CD4-positive, alpha-beta T cell treated with Interleukin-4 for 1 hour (primary cell): ENCODE measurements at regions not wholly inside any gene's neighbourhood (a gene's known extent, or its start where the extent isn't known, plus 50 kb on each side); places are given as distances from the start of the nearest gene placed in this dataset.

Experiments used
- DNase-seq, 2 donors: peaks; one replicate each; pipeline ENCODE4 v3.0.0-alpha.2; 2020 to 2022

DNA sequence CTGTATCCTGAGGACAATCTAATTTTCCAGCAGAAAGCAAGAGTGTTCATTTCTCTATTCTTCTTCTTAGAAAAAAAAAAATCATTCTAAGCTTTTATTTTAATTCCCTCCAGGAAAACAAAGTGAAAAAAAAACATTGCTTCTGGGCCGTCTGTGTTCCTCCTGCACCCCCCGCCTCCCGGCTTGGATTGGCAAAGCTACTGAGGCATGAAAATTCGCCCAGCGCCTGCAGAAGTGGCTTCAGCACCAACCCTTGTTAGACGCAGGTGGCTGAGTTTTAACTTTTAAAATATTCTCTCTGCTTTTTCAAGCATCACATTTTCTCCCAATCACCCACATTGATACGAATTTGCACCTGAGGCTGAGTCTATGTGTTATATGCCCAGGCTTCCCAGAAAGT lies 401.6 kb downstream of the BRD1 start:
- no peak for DNase-seq

DNA sequence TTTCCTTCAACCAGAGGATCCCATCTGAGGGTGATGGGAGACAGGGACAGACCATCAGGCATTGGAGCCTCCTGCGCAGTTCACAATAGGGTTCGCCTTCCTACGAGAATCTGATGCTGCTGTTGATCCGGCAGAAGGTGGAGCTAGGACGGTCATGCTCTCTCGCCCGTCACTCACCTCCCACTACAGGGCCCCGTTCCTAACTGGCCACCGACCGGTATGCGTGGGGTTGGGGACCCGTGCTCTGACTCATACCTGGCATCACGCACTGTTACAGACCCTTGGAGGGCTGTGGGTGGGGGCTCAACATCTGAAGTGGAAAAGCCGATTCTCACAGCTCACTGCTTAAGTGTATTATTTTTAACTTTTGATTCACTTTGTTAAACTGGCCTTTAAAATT lies 402.3 kb downstream of the BRD1 start:
- DNase-seq, result no peak

- no peak for DNase-seq
Measured at GRCh38 chr22:49424893-49425270, 402.8 kb downstream of the BRD1 start.

DNA sequence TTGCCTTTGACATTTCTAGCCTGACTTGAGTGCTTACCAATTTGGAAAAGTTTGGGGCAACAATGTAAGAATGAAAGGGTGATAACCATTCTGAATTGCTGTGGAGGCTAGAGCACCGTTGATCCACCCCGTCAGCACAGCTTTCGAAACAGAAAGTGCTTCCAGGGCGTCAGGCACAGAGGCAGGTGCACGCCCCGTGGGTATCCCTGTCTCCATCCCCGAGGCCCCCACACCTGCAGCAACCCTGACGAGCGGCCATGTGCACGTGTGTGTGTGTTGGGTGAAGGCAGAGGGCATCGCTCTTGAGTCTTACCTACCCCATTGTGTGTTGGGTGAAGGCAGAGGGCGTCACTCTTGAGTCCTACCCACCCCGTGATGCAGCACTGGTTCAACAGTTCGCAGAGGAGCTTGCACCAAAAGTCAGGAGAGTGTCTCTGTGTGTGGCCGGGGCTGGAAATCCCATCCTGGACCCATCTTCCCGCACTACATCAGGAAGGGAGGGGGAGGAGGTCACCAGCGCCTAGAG lies 404.5 kb downstream of the BRD1 start:
- DNase-seq, result no peak

- no peak for DNase-seq
Measured at GRCh38 chr22:49422701-49423100, 405.0 kb downstream of the BRD1 start.

- DNase-seq, result no peak
Measured at GRCh38 chr22:49420651-49421050, 407.0 kb downstream of the BRD1 start.

DNA sequence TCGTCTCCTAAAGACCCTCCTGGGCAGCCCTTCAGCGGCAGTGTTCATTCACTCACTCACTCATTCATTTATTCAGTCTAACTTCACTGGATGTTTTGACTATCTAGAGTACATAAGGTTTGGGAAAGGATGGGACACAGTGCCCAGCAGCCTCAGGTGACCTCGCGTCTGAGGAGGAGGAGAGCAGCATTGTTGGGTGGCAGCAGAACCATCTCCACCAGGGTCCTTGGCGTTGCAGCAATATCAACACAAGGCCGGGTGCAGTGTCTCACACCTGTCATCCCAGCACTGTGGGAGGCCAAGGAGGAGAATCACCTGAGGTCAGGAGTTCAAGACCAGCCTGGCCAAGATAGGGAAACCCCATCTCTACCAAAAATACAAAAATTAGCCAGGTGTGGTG lies 408.0 kb downstream of the BRD1 start:
- DNase-seq, result no peak

GRCh38 chr22:49418943-49419342 lies 408.7 kb downstream of the BRD1 start:
- DNase-seq, result no peak

DNA sequence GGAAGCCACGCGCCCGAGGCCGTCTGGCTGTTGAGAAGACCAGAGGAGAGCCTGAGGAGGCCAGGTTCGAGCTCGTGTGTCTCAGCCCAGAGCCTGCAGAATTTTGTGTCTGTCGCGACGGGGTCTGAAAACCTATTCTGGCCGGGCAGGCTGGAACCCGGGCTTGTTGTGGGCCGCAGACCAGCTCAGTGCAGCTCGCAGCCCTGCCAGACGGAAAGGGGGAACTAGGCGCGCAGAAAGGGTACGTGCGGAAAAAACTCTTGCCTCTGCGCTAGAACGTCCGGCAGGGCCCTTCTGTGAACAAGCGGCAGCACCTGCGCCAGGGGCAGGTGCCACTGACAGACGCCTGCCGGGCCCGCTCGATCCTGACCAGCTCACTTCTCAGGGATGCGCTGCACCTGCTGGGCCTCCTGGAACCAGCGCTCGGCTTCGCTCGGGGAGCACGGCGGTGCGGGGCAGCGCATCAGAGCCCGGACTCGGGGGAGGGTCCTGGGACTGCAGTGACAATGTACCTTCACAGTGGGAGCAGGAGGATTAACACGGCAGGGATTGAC lies 409.3 kb downstream of the BRD1 start:
- no peak for DNase-seq

DNA sequence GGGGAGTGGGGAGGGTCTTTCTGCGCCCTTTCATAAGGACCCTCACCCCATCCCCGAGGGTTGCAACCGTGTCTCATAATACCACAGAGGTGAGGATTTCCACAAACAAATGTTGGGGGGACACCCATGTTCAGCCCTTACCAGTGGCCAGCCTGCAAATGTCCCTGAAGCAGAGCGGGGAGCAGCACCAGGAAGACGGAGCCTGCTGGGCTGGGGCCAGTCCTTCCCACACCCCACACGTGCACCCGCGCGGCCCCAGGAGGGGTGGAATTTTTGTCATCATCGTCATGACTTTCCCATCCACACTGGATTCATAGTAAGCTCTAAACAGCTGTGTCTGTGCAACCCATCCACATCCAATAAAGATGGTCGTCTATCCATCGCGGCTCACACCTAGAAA lies 409.8 kb downstream of the BRD1 start:
- no peak for DNase-seq

DNA sequence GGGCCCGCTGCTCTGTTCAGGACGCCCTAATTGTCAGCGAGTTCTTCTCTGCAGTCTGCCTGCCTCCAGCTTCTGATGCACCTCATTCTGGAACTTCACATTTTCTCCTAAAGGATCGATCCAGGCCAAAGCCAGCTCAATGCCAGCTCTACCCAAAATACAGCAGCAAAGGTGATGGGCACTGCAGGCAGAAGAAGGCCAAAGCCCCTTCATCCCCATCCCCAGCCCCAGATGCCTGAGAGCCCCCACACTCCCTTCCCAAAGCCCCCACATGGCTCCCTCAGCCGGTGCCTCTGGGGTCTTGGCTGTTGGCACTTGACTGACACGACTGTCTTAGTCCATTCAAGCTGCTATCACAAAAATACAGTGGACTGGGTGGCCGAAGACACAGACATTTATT lies 410.3 kb downstream of the BRD1 start:
- no peak for DNase-seq

DNA sequence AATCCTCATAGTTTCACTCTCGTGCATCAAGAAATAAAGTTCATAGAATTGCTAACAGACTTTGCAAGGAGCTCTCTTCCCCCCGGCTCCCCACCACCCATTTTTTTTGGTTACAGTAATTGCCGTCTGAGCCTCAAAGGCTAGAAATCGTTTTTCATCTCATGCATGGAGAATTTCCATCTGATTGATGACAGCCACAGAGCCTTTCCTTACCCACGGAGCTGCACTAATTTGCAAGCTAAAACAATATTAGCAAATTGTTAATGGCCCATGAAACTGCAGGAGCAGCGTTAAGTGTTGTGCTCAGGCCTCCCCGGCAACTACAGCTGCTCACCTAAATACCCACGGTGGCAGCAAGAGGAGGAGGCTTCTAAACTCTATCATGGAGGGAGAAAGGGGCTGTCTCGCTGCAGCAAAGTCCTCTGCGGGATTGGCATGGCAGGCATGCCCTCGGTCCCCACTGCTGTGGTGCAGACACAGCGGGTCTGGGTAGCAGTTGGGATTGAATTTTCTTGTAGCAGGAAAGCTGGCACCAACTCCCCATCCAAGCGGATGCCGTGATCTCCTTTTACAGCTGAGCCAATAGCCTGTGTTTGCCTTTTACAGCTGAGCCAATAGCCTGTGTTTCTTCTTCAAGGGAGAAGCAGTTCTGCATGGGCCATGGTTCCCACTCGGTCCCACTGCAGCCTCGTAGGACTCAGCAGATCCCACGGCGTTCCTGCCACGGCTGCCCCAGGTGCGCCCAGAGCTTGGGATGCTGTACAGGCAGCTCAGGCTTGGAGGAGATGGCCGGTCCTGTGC lies 412.3 kb downstream of the BRD1 start:
- DNase-seq, result no peak

DNA sequence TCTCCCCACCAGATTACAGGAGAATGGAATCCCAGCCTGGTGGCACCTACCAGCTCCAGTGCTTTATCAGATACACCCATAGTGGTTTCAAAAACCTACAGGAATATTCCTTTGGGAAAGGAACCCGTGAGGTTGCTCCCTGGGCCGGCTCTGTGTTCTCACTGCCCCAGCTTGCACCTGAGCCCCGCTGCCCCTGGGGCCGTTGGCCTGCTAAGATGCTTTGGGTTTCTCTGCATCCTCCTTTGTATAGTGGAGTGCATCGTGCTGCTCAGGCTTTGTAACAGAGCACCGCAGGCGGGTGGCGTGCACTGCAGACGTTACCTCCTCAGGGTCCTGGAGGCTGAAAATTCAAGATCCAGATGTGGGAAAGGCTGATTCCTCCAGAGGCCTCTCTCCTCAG lies 414.1 kb downstream of the BRD1 start:
- DNase-seq, result no peak

DNA sequence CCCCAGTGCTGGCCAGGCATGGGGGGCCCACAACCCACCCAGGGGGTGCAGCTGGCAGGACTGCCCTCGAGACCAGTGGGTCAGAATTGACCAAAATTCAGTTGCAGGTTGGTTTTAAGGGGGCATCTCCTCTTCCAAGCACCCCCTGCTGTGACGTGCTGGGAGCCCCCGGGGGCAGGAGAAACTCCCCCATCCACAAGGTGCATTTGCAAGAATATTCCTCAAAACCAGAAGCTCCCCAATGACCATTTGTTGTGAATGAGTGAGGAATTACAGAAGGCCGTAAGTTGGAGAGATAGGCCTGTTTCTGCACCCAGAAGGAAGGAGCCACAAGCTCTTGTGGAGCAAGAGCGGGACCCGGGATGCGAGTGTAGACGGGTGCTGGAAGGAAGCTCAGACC lies 414.5 kb downstream of the BRD1 start:
- no peak for DNase-seq

DNA sequence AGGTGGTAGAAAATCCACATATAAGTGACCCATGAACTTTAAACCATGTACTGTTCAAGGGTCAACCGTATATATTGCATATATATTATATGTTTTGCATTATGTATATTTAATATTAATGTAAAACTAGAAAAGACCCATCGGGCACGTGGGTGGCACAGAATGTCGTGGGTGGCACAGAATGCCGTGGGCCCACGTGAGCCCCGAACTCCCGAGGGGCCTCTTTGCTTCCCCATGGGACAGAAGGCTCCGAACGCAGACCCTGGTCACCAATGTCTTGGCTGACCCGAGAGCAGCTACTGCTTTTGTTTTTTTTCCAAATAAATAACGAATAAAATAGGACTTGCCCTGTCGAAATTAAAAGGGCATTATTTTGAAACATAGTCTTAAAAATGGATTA lies 415.4 kb downstream of the BRD1 start:
- no peak for DNase-seq

DNA sequence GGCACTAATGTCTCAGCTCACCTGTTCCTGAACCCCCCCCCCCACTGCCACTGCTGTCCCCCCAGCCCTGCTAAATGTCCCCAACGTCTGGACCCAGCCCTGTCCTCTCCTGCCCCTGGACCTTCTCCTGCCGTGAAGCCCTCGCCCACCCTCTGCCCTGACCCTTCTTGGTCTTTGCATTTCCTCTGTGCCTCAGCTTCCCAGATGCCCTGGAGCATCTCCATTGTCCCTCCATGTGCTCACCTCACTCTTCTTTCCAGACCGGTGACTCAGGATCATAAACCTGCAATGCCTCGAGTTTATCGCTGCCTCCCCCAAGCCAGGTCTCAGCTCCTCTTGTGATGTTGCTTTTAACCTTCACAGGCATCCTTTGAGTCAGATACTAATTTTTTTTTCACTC lies 416.4 kb downstream of the BRD1 start:
- DNase-seq, result no peak

DNA sequence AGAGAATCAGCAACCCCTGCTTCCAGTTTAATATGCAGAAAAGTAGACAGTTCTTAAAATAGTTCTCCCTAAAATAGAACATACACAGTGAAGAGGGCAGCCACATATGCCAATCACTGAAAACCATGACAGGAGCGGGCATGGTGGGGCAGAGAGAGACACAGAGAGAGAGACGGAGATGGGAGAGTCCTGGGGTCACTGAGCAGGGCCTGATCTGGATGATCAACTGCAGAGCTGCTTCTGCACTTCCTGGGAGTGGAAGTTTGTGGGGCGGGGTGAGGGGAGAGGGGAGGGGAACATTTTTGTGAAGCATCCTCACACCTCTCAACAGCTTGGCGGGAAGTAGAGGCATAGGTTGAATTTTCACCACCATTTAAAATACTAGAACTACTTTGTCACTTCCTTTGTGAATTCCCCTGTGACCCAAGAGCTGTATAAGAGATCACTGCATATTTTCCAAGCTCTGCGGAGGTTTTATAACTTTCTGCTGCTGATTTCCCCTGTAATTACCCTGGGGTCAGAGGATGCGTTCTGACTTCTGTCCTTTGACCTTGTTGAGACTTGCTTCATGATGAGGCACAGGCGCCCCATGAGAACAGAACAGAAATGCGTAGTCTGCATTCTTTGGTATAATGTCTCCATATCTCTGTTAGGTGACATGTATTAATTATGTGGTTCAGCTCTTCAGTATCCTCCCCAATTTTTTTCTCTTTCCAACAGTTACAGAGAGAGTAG lies 419.4 kb downstream of the BRD1 start:
- DNase-seq, result no peak

GRCh38 chr22:49406879-49407587 lies 420.6 kb downstream of the BRD1 start:
- no peak for DNase-seq

GRCh38 chr22:49406047-49406650 lies 421.5 kb downstream of the BRD1 start:
- no peak for DNase-seq

- DNase-seq, result no peak
Measured at GRCh38 chr22:49405590-49405989, 422.1 kb downstream of the BRD1 start.

GRCh38 chr22:49404576-49405241 lies 423.0 kb downstream of the BRD1 start:
- DNase-seq, result no peak

GRCh38 chr22:49404020-49404419 lies 423.7 kb downstream of the BRD1 start:
- no peak for DNase-seq
